T-helper 1 cell treated with Interleukin-12 subunit alpha and Interleukin-12 subunit beta and Interleukin-4 antibody, amounts not matched to agents 30 μg/mL and 1 μg/mL, for 36 hours (primary cell): ENCODE measurements at regions not wholly inside any gene's neighbourhood (a gene's known extent, or its start where the extent isn't known, plus 50 kb on each side); places are given as distances from the start of the nearest gene placed in this dataset.

ENCODE experiments used
- H3K27ac Mint-ChIP-seq: one replicate; pipeline ENCODE4 v1.8.0; 2021; ENCODE audit warnings: mild to moderate bottlenecking, mixed read lengths
- H3K27me3 Mint-ChIP-seq: one replicate; pipeline ENCODE4 v1.8.0; 2021; ENCODE audit warnings: low read depth, mixed read lengths
- H3K36me3 Mint-ChIP-seq: one replicate; pipeline ENCODE4 v1.8.0; 2021; ENCODE audit warnings: low read depth, mixed read lengths
- H3K4me1 Mint-ChIP-seq: one replicate; pipeline ENCODE4 v1.8.0; 2021; ENCODE audit warnings: low read depth, mixed read lengths
- H3K4me3 Mint-ChIP-seq: one replicate; pipeline ENCODE4 v1.8.0; 2021; ENCODE audit warnings: mild to moderate bottlenecking, moderate library complexity, mixed read lengths
- H3K9me3 Mint-ChIP-seq: one replicate; pipeline ENCODE4 v1.8.0; 2021; ENCODE audit warnings: mixed read lengths

DNA sequence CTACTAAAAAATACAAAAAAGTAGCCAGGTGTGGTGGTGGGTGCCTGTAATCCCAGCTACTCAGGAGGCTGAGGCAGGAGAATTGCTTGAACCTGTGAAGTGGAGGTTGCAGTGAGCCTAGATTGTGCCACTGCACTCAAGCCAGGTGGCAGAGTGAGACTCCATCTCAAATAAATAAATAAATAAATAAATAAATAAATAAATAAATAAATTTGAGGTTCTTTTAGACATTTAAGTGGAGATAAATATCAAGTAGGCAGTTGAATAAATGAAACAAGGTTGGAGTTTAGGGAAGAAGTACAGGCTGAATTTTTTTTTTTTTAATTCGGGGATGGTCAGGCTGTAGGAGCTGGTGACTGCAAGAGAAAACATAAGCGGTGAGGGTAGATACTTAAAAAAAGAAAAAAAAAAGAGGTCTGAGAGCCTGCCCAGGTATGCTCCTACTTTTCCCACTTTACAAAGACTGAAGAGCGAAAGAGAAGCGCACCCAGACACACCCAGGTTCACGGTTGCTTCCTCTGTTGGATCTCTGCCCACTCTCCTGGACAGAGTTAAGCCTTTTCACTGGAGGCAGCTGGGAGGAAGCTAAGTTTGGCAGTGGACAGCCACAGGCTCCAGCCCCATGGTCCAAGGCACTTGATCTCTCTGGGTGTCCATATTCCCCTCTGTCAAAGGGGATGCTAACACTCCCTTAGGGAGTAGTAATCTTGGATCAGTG, 100.9 kb upstream of the PRDM1 start:
- Mint-ChIP-seq H3K9me3 (peaks cover 6% of the 10 kb centered on the region), H3K4me1 (peaks cover 67% of the 10 kb centered on the region), H3K27me3 (peaks cover 11% of the 10 kb centered on the region), H3K27ac (peak overlapping the region; percentile 73), H3K36me3 (peaks cover 17% of the 10 kb centered on the region), H3K4me3 (peak overlapping the region; percentile 69)

GRCh38 chr6:105983763-105984162, 102.4 kb upstream of the PRDM1 start:
- Mint-ChIP-seq H3K36me3 (peaks cover 20% of the 10 kb centered on the region), H3K9me3 (peaks cover 11% of the 10 kb centered on the region), H3K27me3 (peaks cover 7% of the 10 kb centered on the region), H3K4me3 (peak overlapping the region; percentile 85), H3K27ac (peak overlapping the region; percentile 92), H3K4me1 (peaks cover 72% of the 10 kb centered on the region)

DNA sequence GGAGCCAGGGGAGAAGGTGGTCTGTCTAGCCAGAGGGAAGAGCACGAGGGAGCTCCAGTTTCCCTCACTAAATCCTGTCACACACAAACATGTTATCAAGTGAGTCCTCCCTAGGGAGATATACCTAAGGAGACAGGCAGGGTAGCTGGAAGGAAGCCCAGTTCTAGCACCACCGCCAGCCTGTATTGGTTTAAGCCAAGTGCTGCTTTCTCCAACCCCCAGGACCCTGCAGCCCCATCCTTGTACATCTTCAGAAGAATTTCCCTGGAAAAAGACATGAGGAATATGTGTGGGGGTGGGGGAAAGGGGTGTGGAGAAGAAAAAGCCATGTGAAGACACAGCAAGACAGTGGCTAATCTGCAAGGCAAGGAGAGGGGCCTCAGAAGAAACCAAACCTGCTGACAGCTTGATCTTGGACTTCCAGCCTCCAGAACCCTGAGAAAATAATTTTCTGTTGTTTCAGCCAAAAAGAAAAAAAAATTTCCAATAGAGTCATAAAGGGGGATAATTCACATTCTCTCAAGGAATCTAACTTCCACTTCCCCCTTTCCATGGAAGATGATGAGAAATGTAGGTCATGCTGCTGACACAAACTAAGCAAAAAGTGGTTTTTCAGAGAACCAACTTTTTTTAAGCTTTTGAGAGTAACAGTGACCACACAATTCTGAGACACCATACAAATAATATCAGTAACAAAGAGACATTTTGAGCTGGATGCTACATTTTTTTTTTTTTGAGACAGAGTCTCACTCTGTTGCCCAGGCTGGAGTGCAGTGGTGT, 103.2 kb upstream of the PRDM1 start:
- Mint-ChIP-seq H3K36me3 (peaks cover 25% of the 10 kb centered on the region), H3K27ac (peak overlapping the region; percentile 92), H3K4me3 (peak overlapping the region; percentile 85), H3K9me3 (peaks cover 12% of the 10 kb centered on the region), H3K4me1 (peaks cover 76% of the 10 kb centered on the region), H3K27me3 (peaks cover 7% of the 10 kb centered on the region)

DNA sequence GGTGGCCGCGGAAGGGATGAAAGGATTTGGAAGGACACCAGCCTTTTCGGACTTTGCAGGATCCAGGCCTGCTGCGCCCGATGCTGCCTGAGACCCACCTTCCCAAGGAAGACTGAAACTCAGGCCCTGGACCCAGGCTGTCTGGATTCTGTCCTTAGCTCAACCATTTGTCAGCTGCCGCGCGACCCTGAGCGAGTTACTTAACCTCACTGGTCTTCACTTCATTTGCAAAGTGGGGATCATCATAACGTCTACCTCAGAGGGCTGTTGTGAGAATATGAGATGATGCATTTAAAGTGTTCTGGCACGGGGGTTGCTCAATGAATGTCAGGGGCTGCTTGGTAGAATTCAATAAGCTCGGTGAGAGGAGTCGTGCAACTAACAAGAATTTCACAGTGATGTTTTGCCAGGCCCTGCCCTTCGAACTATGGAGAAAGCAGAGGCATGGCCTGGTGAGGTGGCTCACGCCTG, 104.2 kb upstream of the PRDM1 start:
- peaks cover 25% of the 10 kb centered on the region for H3K36me3 Mint-ChIP-seq
- peaks cover 67% of the 10 kb centered on the region for H3K4me1 Mint-ChIP-seq
- peaks cover 2% of the 10 kb centered on the region for H3K27me3 Mint-ChIP-seq

GRCh38 chr6:105981002-105981887, 104.9 kb upstream of the PRDM1 start:
- Mint-ChIP-seq H3K9me3 (peaks cover 14% of the 10 kb centered on the region), H3K27me3 (no peaks in the 10 kb centered on the region), H3K4me3 (peak overlapping the region; percentile 85), H3K4me1 (peaks cover 65% of the 10 kb centered on the region), H3K36me3 (peaks cover 26% of the 10 kb centered on the region), H3K27ac (peak overlapping the region; percentile 92)

More for the DNA sequence above, 104.2 kb upstream of the PRDM1 start:
- Mint-ChIP-seq H3K27ac (peak overlapping the region; percentile 92), H3K9me3 (peaks cover 14% of the 10 kb centered on the region), H3K4me3 (peak overlapping the region; percentile 85)

- H3K27me3 Mint-ChIP-seq, result no peaks in the 10 kb centered on the region
Measured at GRCh38 chr6:105978974-105979373, 107.2 kb upstream of the PRDM1 start.

DNA sequence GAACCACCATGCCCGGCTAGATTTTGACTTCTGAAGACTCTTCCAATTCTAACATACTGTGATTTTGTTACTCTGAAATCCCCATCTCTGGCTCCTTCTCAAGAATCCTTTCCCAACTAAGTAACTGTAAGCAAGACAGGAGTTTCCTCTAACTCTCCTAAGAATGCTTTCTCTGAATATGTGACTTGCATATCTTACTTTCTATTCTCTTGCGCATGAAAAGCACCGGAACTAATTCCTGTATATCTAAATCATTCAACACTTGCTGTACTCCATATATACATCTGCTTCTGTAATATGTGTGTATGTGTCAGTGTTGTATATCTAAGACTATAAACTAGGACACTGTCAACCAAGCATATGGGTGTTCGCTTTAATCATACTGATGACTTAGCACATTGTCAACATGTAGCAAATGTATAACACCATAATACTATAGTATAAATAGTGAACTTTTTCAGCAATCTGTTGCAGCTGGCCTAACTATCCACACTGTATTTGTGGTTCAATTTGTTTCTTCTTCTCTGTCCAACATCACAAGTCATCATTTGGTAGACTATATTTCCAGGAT, 108.1 kb upstream of the PRDM1 start:
- Mint-ChIP-seq H3K4me1 (peaks cover 49% of the 10 kb centered on the region), H3K4me3 (no peak overlapping the region), H3K36me3 (peaks cover 29% of the 10 kb centered on the region), H3K27ac (no peak overlapping the region), H3K9me3 (peaks cover 31% of the 10 kb centered on the region), H3K27me3 (peaks cover 8% of the 10 kb centered on the region)

More at GRCh38 chr6:105978974-105979373, 107.2 kb upstream of the PRDM1 start:
- Mint-ChIP-seq H3K4me3 (peak overlapping the region; percentile 23), H3K4me1 (peaks cover 53% of the 10 kb centered on the region), H3K27ac (peak overlapping the region; percentile 85), H3K9me3 (peaks cover 22% of the 10 kb centered on the region), H3K36me3 (peaks cover 21% of the 10 kb centered on the region)

DNA sequence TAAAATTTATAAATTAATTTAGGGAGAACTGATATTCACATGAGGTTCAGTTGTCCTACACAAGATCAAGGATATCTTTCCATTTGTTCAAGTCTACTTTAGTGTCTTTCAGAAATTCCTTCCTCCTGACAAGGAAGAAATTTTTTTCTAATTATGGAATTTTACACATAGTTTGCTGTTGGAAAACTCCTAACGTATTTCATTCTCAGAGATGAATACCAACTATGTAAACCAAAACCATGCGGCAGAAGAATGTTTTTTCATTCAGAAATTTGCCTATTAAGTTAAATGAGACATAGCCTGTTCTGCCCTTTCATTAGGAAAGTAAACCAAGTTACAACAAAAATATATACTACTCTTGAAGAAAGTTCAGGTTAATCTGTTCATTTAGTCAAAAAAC, 111.2 kb upstream of the PRDM1 start:
- H3K4me1 Mint-ChIP-seq, result peaks cover 30% of the 10 kb centered on the region
- H3K9me3 Mint-ChIP-seq, result peaks cover 49% of the 10 kb centered on the region
- peaks cover 36% of the 10 kb centered on the region for H3K36me3 Mint-ChIP-seq
- no peak overlapping the region for H3K27ac Mint-ChIP-seq
- H3K27me3 Mint-ChIP-seq, result peaks cover 8% of the 10 kb centered on the region
- H3K4me3 Mint-ChIP-seq, result no peak overlapping the region

- H3K9me3 Mint-ChIP-seq, result peaks cover 56% of the 10 kb centered on the region
Measured at GRCh38 chr6:105972440-105972839, 113.7 kb upstream of the PRDM1 start.

GRCh38 chr6:105968603-105969333, 117.4 kb upstream of the PRDM1 start:
- Mint-ChIP-seq H3K9me3 (peaks cover 50% of the 10 kb centered on the region), H3K4me3 (no peak overlapping the region), H3K27ac (no peak overlapping the region), H3K36me3 (peaks cover 29% of the 10 kb centered on the region), H3K4me1 (peaks cover 19% of the 10 kb centered on the region), H3K27me3 (peaks cover 8% of the 10 kb centered on the region)

More at GRCh38 chr6:105972440-105972839, 113.7 kb upstream of the PRDM1 start:
- Mint-ChIP-seq H3K27me3 (peaks cover 8% of the 10 kb centered on the region), H3K4me3 (no peak overlapping the region), H3K4me1 (peaks cover 10% of the 10 kb centered on the region), H3K36me3 (peaks cover 31% of the 10 kb centered on the region), H3K27ac (no peak overlapping the region)

GRCh38 chr6:105967917-105968602, 118.1 kb upstream of the PRDM1 start:
- H3K36me3 Mint-ChIP-seq, result peaks cover 22% of the 10 kb centered on the region
- H3K27me3 Mint-ChIP-seq, result peaks cover under 1% of the 10 kb centered on the region
- no peak overlapping the region for H3K4me3 Mint-ChIP-seq
- peaks cover 43% of the 10 kb centered on the region for H3K9me3 Mint-ChIP-seq
- no peak overlapping the region for H3K27ac Mint-ChIP-seq
- peaks cover 15% of the 10 kb centered on the region for H3K4me1 Mint-ChIP-seq

GRCh38 chr6:105966481-105966880, 119.7 kb upstream of the PRDM1 start:
- Mint-ChIP-seq H3K9me3 (peaks cover 27% of the 10 kb centered on the region), H3K36me3 (peaks cover 12% of the 10 kb centered on the region), H3K27ac (no peak overlapping the region), H3K4me1 (peaks cover 18% of the 10 kb centered on the region), H3K27me3 (peaks cover 4% of the 10 kb centered on the region), H3K4me3 (no peak overlapping the region)
